GM18505 (cell line): ENCODE measurements at regions not wholly inside any gene's neighbourhood (a gene's known extent, or its start where the extent isn't known, plus 50 kb on each side); places are given as distances from the start of the nearest gene placed in this dataset.

ENCODE experiments used
- ATAC-seq: cut with Tn5 transposase; IDR thresholded peaks from one replicate; pipeline ENCODE4 v1.9.1; 2021; ENCODE audit not compliant: unreplicated experiment
- POLR2A ChIP-seq: IDR thresholded peaks from 4 replicates; pipeline ENCODE4 v1.6.1; 2011; ENCODE audit warnings: borderline replicate concordance; ENCODE audit not compliant: insufficient read depth, insufficient read length; ENCODE audit errors: extremely low read depth

GRCh38 chr3:59160133-59160746, 110.4 kb upstream of the CFAP20DC start:
- no peak for TF ChIP-seq POLR2A
- no peak for ATAC-seq

GRCh38 chr3:59153648-59154047, 103.8 kb upstream of the CFAP20DC start:
- ATAC-seq: no peak
- no peak for TF ChIP-seq POLR2A

GRCh38 chr3:59152943-59153342, 103.1 kb upstream of the CFAP20DC start:
- no peak for TF ChIP-seq POLR2A
- ATAC-seq: no peak

GRCh38 chr3:59150039-59150438, 100.2 kb upstream of the CFAP20DC start:
- no peak for TF ChIP-seq POLR2A
- ATAC-seq: no peak

GRCh38 chr3:59149166-59149565, 99.3 kb upstream of the CFAP20DC start:
- no peak for ATAC-seq
- TF ChIP-seq POLR2A: no peak

- TF ChIP-seq POLR2A: no peak
- ATAC-seq: no peak
Measured at GRCh38 chr3:59143447-59143846, 93.6 kb upstream of the CFAP20DC start.

- ATAC-seq: no peak
- TF ChIP-seq POLR2A: no peak
Measured at GRCh38 chr3:59142556-59142955, 92.7 kb upstream of the CFAP20DC start.

GRCh38 chr3:59138966-59139365, 89.1 kb upstream of the CFAP20DC start:
- ATAC-seq: no peak
- no peak for TF ChIP-seq POLR2A

- no peak for ATAC-seq
- no peak for TF ChIP-seq POLR2A
Measured at GRCh38 chr3:59137415-59137814, 87.6 kb upstream of the CFAP20DC start.

GRCh38 chr3:59136081-59136480, 86.3 kb upstream of the CFAP20DC start:
- ATAC-seq: no peak
- TF ChIP-seq POLR2A: no peak

- no peak for ATAC-seq
- TF ChIP-seq POLR2A: no peak
Measured at GRCh38 chr3:59135096-59135495, 85.3 kb upstream of the CFAP20DC start.

GRCh38 chr3:59133311-59133710, 83.5 kb upstream of the CFAP20DC start:
- no peak for TF ChIP-seq POLR2A
- no peak for ATAC-seq

GRCh38 chr3:59131016-59131766, 81.4 kb upstream of the CFAP20DC start:
- ATAC-seq: no peak
- TF ChIP-seq POLR2A: no peak

- ATAC-seq: no peak
Measured at GRCh38 chr3:59128685-59129084, 78.9 kb upstream of the CFAP20DC start.

More at GRCh38 chr3:59128685-59129084, 78.9 kb upstream of the CFAP20DC start:
- no peak for TF ChIP-seq POLR2A
